ENCODE measurements at regions not wholly inside any gene's neighbourhood (a gene's known extent, or its start where the extent isn't known, plus 50 kb on each side); places are given as distances from the start of the nearest gene placed in this dataset.
A peak's percentile ranks its signal among the peaks of the same experiment; 100 is the strongest.
"Not testable (repeated sequence)": the region's sequence is repeated elsewhere in the genome, so short reads cannot be mapped to it uniquely, and the experiment has no call there.

DNA sequence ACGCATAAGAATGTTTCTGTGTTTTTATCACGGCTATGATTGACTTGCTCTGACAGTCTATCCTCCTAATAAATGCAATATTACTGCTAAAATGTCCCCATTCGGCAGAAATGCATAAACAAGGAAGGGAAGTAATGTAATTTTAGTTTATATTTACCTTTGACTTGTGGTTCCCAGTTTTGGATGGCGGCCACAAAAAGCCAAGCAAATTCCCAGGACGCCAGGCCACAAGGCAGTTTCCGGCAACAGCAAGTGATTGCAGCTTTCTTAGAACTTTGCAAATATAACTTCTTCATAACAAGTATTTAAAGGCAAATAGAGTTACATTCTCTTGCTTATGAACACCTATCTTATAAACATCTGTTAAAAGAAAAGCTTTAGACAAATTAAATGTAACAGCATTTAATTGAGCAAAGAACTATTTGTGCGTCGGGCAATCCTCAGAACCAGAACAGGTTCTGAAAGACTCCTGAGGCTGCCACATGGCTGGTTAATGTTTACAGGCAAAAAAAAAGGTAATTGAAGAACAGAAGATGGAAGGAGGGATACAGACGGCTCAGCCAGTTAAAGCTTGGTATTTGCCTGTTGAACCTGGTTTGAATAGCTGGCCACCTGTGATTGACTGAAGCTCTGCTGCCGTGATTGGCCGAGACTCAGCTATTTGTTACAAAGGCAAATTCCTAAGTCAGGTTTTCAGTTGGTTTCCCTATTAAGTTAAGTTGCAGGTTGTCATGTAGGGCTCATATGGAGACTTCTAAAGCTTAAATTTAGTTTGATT lies 80.8 kb downstream of the C21orf91 start:
- no peak for DNase-seq

DNA sequence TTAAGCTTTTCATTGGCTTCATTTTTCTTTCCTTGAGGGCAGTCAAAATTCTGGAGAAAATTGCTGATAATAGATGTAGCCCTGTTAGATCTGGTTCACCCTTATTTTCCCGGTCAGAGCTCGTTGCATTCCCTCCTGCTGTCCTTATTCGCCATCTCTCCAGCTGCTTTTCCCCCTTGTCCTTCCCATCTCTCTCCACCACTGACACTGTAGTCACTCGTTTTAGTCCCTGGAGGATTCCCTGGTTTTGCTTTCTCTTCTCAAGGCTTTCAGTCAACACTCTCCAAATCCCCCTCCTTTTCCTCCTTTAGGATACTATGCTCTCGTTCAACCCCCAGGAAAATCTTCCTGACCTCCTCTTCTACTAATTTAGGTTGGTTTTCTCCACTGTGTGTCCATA lies 83.1 kb downstream of the C21orf91 start:
- DNase-seq = no peak

DNA sequence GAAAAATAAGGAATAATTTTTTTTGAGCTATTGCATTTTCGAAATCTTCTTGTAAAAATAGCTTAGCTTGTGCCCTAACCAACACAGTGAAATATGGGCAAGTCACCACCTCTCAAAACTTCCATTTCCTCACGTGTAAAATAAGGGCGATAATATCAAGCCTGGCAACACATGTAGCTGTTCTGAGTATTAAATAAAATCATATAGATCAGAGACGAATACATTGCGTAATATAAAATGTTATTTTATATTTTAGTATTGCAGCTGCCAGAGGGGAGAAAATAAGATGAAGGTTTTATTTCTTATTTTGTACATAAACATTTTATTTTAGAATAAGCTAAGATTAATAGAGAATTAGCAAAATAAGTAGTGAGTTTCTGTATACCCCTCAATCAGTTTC lies 85.9 kb downstream of the C21orf91 start:
- DNase-seq = no peak

DNA sequence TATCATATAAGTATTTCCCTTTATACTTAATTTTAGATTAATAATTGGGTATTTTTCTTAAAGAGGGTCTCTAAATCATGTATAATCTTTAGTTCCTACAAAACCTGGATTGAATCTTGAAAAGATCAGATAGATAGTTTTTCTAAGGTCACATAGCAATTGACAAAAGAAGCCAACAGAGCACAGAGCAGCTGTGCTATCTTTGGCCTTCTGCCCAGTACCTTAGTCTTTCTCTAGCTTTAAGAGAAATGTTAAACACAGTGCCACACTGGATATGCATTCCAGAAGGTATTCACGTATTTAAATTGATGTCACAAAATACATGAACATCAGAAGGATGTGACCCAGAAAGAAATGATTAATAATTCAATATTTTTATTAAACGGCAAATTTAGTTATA lies 86.8 kb downstream of the C21orf91 start:
- no peak for DNase-seq

DNA sequence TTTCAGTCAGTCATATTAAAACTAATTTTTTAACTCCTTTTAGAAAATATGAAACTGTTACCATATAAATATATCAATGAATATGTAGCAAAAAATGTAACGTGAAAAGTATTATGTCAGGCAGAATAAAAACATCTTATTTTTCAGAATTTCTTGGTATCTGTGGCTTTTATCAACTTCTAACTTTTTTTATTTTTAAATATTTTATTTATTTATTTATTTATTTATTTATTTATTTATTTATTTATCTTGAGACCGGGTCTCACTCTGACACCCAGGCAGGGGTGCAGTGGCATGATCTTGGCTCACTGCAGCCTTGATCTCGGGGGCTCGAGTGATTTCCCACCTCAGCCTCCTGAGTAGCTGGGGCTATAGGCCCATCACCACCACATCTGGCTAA lies 87.6 kb downstream of the C21orf91 start:
- DNase-seq = no peak

DNA sequence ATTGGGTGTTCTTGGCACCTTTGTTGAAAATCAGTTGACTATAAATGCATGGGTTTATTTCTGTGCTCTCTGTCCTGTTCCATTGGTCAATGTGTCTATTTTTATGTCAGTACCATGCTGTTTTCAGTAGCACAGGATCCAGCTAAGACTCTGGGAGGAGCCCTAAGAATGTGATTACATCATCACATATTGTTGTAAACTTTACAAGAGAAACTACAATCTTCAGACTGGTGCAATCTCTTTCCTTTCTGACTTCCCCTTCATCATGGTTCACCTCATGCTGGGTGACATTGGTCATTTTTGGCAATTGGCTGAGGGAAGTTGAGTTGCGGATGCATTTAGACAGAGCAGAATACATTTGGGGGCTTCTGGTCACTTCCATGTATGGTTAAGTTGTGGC lies 88.4 kb downstream of the C21orf91 start:
- no peak for DNase-seq

DNA sequence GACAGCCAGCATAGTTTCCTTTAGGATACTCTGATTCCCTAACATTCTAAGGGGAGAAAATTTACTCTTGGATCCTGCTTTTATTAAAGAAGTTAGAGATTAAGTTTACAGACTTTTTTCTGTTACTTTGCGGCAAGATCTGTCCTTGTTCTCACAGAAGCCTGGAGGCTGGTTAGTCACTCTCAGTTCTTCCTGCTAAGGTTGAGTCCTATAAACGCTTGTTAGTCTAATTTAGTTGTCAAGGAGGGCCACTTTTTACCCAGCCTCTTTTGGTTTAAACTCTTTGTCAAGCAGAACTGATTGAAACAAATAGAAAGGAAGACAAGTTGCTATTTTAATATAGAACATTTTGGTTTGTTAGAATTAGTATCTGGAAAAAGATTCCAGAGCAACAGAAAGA lies 89.7 kb downstream of the C21orf91 start:
- no peak for DNase-seq

DNA sequence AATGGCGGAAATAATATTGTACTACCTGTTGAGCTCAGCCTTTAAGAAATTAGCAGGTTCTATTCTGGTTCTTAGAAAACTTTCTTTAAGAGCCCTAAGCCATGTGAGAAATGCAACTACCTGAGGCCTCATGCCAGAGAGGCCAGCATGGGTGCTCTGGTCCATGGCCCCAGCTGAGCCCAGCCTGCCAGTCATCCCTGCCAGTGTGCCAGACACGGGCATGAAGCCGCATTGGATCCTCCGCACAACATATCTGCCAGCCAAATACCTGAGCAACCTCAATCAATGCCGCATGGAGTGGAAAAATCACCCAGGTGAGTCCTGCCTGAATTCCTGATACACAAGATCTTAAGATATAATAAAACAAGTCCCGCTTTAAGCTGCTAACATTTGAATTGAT lies 91.8 kb downstream of the C21orf91 start:
- no peak for DNase-seq

DNA sequence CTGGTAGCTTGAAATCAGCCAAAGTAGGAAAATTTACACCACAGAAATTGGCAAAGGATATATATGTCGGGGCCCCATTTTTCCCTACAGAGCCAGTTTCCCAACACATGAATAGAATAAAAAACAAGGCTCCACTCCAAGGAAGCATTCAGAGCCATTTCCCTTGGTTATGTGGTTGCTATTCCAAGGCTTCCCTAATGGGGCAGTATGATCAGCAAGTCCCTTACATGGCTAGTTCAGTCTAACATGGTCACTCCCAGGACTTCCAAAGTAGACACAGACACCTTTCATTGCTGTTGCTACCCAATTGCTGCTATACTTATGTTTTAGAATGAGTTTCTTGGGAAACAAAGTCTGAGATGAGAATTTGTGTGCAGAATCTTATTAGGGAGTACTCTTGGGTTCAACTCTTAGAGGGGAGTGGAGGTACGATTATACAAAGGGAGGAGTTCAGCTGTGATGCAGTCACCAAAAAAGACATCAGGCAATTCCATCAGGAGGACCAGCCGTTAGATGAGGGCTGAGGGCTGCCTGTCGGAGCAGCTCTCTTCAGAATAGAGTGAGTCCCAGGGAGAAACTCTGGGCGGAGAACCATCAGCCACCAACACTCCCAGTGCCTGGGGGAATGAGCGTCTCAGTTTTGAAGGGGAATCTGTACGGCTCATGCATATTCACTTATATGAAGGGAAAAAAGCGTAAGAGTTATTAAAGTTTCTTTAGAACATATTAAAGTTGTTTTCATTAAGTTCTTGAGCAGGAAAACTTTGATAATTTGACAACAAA lies 92.9 kb downstream of the C21orf91 start:
- DNase-seq = no peak

DNA sequence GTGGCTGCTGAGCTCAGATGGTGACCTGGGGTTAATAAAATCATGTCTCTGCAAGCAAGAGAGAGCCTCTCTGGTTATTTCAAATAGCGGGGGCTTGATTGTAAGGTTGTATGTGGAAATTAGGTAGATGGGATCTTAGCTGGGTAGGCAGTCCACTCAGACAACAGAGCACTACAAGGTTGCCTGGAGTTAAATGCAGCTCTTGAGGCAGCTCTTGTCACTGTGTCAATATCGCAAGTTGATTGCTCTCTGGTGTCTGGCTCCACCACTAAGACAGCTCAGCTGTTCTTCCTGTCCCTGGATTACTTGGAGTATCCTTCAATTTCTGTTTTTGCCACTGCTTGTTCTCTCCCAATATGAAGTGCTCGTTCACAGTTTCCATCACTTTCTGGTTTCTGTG lies 93.8 kb downstream of the C21orf91 start:
- DNase-seq = no peak

DNA sequence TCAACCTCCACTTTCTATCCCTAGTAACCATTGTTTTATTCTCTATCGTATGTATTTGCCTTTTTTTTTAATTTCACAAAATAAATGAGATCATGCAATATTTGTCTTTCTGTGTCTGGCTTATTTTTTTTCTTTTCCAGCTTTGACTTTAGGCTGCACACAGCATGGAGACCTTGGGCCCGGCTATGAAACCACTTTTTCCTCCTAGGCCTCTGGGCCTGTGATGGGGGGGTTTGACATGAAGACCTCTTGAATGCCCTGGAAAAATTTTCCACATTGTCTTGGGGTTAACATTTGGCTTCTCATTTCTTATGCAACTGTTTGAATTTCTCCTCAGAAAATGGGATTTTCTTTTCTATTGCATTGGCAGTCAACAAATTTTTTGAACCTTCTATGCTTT lies 100.2 kb upstream of the BTG3 start:
- no peak for DNase-seq

DNA sequence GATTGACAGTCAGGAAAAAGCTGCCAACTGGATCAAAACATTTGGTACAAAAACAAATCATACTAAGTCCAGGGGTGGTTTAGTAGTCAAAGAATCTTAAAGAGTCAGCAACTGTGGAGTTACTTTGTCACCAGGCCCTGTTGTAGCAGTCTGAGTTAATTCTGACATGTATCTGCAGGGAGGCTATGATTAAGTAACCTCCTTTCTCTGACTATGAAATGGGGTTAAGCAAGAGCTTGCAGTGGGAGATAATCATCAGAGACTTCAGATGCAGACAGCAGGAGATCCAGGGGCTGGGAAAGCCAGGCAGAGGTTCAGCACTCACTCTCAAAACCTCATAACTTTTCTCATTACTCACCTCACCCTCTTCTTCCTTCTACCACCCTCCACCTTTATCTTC lies 99.2 kb upstream of the BTG3 start:
- no peak for DNase-seq

DNA sequence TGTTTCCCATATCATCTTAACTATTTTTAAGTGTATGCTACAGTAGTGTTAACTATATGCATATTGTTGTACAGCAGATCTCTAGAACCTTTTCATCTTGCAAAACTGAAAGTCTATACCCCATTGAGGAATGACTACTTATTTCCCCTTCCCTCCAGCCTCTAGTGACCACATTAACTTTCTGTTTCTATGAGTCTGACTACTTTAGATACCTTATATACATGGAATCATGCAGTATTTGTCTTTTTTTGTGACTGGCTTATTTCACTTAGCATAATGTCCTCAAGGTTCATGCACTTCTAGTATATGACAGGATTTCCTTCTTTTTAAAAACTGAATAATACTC lies 96.5 kb upstream of the BTG3 start:
- DNase-seq = no peak

DNA sequence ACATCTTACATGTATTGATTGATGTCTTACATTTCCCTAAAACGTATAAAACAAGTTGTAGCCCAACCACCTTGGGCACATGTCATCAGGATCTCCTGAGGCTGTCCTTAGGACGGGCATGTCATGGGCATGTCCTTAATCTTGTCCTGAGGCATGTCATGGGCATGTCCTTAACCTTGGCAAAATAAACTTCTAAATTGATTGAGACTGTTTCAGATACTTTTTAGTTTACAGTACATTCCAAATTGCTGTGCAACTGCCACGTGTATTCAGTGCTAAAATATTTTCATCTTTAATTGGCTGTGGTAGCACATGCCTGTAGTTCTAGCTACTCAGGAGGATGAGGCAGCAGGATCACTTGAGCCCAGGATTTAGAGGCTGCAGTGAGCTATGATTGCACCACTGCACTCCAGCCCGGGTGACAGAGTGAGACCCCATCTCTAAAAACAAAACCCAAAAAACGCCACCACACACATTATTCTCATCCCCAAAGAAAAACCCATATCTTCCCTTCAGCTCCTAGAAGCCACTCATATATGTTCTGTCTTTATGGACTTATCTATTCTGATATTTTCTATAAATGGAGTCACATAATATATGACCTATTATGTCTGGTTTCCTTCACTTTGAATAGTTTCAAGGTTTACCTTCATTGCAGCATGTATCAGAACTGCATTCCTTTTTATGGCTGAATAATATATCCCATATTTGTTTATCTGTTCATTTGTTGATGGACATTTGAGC lies 96.0 kb upstream of the BTG3 start:
- DNase-seq = no peak

DNA sequence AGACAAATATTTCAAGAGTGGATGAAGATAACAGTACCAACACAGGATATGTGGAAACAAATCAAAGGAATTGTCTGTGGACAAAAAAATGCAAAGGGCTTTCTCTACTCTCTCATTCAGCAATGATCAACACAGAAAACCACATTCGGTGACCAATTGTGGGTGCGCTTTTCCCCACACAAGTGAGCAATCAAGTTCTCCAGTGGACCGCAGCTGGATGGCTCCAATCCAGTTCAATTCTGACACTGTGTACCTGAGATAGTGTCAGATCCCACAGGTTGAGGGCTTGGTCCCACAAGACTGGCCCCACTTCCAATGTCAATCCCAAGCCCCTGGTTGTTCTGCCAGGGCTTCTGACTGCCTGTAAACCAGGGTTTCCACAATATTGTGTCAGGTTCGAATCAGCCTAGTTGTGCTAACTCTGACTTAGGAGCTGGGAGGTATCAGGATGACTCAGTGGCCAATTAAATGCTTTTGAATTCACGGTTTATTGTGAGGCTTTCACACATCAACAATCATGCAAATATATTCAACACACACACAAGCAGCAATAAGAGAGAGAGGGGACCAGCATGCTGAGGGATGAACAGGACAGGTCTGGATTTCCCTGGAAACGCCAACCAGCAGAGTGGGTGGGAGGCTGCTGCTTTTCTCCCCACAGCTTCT lies 87.0 kb upstream of the BTG3 start:
- DNase-seq = no peak

DNA sequence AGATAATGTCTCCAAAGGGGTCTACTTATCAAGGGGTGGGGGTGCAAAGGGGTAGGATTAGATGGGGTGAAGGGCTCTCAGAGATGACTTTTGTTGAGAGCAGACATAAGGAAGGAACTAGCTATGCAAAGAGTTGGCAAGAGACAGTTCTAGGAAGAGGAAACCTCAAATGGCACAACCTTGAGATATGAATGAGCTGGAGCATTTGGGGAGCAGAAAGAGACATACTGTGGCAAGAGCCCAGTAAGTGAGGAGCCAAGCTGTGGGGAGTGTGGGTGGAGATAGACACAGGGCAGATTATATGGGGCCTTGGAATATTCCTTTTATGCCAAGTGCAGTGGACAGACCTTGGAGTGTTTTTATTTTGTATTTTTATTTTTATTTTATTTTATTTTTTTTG lies 84.8 kb upstream of the BTG3 start:
- no peak for DNase-seq

DNA sequence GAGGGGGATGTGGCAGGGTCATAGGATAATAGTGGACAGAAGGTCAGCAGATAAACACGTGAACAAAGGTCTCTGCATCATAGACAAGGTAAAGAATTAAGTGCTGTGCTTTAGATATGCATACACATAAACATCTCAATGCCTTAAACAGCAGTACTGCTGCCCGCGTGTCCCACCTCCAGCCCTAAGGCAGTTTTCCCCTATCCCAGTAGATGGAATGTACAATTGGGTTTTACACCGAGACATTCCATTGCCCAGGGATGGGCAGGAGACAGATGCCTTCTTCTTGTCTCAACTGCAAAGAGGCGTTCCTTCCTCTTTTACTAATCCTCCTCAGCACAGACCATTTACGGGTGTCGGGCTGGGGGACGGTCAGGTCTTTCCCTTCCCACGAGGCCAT lies 81.7 kb upstream of the BTG3 start:
- DNase-seq = not testable (repeated sequence)

DNA sequence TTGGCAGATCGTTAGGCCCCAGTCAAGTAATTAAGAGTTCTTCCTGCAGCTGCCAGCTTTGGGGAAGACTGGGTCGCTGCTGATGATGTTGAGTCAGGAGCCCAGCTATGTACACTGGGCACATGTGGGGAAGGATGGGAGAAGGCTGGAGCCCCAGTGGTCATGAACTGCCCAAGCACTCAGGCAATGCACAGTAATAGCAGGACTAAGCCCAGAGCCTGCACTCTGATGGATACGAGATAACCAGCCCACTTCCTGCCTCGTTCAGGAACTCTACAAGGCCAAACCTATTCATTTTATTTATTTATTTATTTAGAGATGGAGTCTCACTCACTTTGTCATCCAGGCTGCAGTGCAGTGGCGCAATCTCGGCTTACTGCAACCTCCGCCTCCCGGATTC lies 81.1 kb upstream of the BTG3 start:
- DNase-seq = no peak

DNA sequence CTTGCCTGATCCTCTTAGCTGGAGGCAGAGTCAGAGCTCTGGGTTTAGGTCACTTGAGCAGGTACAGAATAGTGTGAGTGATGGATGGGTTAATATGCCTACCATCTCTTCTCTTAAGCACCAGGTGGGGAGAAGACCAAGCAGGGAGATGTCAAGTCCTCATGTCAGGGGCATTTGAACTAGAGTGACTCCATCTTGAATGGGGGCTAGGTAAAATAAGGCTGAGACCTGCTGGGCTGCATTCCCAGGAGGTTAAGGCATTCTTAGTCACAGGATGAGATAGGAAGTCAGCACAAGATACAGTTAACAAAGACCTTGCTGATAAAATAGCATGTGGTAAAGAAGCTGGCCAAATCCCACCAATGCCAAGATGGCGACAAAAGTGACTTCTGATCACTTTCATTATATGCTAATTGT lies 77.4 kb upstream of the BTG3 start:
- DNase-seq = no peak

DNA sequence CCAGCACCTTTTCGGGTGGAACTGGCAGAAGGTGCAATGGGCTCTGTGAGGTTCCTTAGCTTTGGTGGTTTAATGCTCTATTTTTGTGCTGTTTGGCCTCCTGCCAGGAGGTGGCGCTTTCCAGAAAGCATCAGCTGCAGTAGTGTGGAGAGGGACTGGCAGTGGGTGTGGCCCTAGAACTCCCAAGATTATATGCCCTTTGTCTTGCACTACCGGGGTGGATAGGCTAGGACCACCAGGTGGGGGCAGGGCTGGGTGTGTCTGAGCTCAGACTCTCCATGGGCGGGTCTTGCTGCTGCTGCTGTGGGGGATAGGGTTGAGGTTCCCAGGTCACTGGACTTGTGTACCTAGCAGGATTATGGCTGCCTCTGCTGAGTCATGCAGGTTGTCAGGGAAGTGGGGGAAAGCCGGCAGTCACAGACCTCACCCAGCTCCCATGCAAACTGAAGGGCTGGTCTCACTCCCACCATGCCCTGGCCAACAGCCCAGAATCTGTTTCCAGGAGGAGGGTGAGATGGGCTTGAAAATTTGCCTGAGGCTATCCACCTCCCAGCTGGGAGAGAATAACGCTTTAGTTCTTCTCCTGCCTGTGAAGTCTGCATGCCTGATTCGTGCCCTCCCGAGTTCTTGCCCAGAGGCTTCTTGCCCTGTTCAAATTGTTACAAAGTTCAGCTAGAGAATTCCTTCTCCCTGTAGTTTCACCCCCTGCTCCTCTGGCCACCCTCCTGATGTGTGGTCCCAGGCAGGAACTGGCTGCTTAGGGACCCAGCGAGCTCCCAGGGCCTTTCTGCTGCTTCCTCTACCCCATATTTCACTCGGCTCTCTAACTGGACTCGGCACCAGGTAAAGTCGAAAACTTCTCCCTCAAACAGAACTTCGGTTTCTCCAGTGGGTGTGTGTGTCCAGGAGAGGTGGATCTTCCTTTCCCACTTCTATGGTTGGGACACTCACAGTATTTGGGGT lies 76.5 kb upstream of the BTG3 start:
- DNase-seq = peak; percentile 38

DNA sequence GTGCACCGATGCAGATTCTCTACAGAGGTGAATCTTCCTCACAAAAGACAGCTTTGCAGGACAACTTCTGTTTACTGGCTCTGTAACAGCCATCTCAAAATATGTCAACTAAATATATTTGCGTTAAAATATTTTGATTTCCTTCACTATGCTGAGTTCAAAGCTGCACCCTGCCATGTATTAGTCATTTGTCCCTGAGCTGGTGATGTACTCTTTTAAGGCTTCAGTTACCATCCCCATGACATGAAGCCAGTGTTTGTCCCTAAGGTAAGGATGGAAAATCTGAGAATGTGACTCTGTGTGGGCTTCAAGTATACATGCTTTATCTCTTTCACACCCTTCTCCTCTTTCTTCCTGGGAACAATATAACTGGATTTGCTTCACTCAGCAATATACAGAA lies 70.2 kb upstream of the BTG3 start:
- DNase-seq = no peak

DNA sequence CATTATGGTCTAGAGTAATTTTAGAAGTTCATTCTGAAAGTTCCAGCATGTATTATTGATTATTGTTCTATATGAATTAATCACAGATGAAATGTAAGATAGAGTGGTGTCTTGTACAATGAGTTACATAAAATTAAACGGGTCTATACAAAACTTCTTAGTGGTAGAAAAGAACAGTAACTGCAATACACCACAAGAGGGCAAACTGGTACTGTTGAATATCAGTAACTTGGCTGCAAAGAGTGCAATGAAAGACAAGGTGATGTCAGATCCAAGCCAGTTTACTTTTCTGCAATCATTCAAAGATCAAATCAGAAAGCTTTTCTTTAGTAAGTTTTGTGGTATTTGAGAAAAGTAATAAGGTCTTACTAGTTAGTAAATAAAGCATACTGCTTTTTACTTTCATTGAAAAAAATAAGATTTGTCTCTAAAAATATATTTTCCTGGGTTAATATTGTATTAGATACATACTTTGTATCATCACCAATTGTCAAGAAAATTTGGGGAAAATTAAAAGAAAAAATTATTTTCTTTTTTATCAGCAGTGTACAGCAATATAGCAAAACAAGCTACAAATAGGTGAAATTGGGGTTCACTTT lies 66.4 kb upstream of the BTG3 start:
- DNase-seq = peak; percentile 7
